Fibroblast of lung (primary cell): ENCODE measurements at regions not wholly inside any gene's neighbourhood (a gene's known extent, or its start where the extent isn't known, plus 50 kb on each side); places are given as distances from the start of the nearest gene placed in this dataset.
"Not testable (repeated sequence)": the region's sequence is repeated elsewhere in the genome, so short reads cannot be mapped to it uniquely, and the experiment has no call there.

Source experiments
- CTCF ChIP-seq, 2 donors: IDR thresholded peaks in 1 of 2; conservative IDR thresholded peaks in 1 of 2; 1 replicate in 1 of 2; 2 replicates in 1 of 2; pipeline ENCODE4 v1.5.1; 2011 to 2012; ENCODE audit warnings: low read length in 2 of 2, control low read depth in 1 of 2, inconsistent platforms in 1 of 2, low read depth in 1 of 2, mild to moderate bottlenecking in 1 of 2
- EZH2 ChIP-seq: IDR thresholded peaks from 2 replicates; pipeline ENCODE4 v1.5.1; 2012; ENCODE audit warnings: low read length, control low read depth, mild to moderate bottlenecking; ENCODE audit errors: missing control alignments

GRCh38 chr9:87423885-87424284 lies 73.8 kb upstream of the DAPK1 start:
- TF ChIP-seq CTCF (conservative IDR thresholded peaks at IDR 0.05 in 1 of 2, IDR thresholded peaks at IDR 0.05 in 1 of 2; ENCODE audit: low read depth in 1 of 2, low read length in 2 of 2); EZH2: not testable (repeated sequence)
